NOMO-1 treated with DMSO at 0.1 percent for 48 hours (cell line): ENCODE measurements at regions not wholly inside any gene's neighbourhood (a gene's known extent, or its start where the extent isn't known, plus 50 kb on each side); places are given as distances from the start of the nearest gene placed in this dataset.
A peak's percentile ranks its signal among the peaks of the same experiment; 100 is the strongest.

ENCODE experiments used
- DNase-seq: peaks from one replicate; lab custom pipeline; 2025; ENCODE audit not compliant: unreplicated experiment; lab: John Stamatoyannopoulos, UW

DNA sequence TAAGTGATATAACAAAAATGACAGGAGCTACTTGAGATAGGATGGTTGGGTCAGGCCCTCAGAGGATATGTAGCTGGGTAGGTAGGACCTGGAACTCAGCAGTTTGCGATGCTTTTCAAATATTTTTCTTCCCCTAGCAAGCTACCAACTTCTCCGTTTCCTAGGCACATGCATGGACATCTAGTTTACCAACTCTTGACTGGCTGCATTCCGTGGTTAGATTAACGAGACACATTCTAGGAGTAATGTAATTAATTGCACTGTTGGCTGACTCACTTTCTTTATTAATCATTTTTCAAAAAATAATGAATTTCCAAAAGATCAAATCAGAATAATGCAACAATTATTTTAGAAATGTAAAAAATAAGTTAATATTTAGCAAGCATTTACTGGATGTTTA is 95.9 kb downstream of the MACIR start:
- no peak for DNase-seq

DNA sequence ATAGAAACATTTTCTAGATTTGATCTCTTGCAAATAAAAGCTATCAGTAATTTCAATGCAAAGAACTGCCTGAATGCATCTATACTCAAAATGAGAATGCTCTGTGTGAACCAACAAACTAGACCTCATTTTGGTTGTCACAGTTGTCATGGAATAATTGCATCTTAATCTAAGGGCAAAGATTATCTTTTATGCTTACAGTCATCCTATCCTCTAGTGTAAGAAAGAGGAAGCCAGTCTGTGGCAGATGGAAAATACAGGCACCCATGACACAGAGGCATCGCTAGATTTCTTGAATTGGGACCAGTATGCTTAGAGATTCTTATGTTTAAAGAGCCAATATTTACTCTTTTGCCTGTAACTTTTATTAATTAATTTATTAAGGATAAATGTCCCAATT is 95.0 kb downstream of the MACIR start:
- DNase-seq: no peak

- no peak for DNase-seq
Measured at GRCh38 chr5:103347716-103348423, 89.3 kb downstream of the MACIR start.

DNA sequence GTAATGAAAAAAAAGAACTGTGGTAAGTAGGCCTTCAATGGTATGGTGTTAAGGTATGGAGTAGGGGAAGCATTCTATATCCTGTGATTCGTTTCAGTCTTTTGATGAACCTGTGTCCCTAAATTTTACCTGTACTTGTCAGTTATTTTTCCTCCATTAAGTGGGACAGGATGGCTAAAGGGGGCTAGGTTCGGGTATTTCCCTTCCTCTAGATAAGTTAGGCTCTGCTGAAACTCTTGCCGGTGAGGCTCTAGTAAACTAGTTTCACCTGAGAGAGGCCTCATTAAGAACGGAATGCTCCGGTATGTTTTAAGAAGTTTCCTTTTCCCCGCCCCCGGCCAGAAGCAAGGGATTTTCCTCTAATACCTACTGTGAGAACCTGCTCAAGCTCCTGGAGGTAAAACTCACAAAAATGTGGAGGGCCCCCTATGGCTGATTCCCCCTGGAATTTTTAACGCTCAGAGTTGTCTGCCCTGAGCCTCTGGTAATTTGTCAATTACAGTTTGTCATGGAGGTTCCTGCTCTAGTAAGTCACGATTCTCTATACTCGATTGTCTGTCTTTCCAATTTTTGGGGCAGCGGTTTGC is 87.7 kb downstream of the MACIR start:
- no peak for DNase-seq

GRCh38 chr5:103345461-103345860 is 86.9 kb downstream of the MACIR start:
- DNase-seq: peak; percentile 65

DNA sequence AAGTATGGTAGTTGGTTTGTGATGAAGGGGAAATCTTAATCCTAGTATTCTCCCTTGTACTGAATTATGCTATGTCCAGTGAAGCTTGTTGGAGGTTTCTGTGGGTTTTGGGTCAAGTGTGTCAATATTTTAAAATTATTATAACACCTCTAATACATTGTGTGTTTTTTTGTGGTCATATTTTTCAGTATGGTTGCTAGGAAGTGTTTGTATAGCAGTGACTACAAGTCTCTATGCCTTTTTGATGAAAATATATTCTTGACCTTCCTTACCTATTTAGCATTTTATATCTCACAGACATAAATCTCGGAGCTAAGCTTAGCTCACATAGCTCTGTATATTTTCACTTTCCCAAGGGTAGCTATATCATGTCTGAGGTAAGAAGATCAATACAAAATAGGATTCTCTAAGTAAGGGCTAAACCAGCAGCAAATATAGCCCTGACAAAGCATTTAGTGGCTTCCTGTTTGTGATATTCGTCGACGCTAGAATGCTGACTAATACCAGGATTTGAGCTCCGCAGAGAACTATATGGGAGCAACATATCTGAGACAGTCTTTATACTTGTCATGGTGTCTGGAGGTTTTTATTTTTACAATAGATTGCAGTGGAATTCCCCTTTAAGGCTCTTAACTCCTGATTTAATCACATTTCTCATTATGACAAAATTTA is 82.3 kb downstream of the MACIR start:
- peak; percentile 4 for DNase-seq

DNA sequence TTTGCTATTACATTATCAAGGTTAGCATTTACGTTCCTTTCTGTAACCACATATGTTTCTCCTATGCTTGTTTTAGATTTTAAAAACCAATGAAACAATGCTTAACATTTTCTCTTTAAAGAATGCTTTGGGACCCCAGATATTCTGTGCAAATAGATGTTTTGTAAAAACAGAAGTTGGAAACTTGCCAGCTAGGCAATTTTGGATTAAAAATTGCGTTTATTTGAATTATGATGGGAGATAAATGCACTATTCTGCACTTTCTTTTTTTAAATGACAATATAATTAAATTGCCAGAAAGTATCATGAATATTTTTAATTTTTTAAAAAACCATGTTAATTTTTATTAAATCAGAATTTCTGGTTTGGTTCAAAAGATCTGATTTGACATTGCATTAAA is 81.6 kb downstream of the MACIR start:
- DNase-seq: no peak

- DNase-seq: no peak
Measured at GRCh38 chr5:103336941-103337340, 78.4 kb downstream of the MACIR start.

GRCh38 chr5:103333376-103333775 is 74.8 kb downstream of the MACIR start:
- DNase-seq: no peak

- no peak for DNase-seq
Measured at GRCh38 chr5:103330875-103331274, 72.3 kb downstream of the MACIR start.
